Caco-2 (cell line): ENCODE measurements at regions not wholly inside any gene's neighbourhood (a gene's known extent, or its start where the extent isn't known, plus 50 kb on each side); places are given as distances from the start of the nearest gene placed in this dataset.

Source experiments
- BruUV-seq: library from RNA; stranded (reverse); fragments of 400-500 nt; replicated peaks from 2 replicates; lab custom pipeline; 2021; lab: Mats Ljungman, UMichigan
- CTCF ChIA-PET: fragments of 300-600 bp; sonication (Branson Sonifier 250); formaldehyde crosslinking; loops from one replicate; lab custom pipeline; 2022; ENCODE audit warnings: antibody characterized with exemption; lab: Charles Lee
- POLR2A ChIA-PET: fragments of 300-600 bp; sonication (Branson Sonifier 250); formaldehyde crosslinking; loops from one replicate; lab custom pipeline; 2022; ENCODE audit warnings: antibody characterized with exemption; lab: Charles Lee
- DNase-seq, 2 experiments: peaks; one replicate each; pipeline versions ENCODE4 v3.0.0 to v3.0.0-alpha.2; 2020 to 2022
- H3K27me3 ChIP-seq: replicated peaks from 2 replicates; pipeline ENCODE4 v1.6.0; 2011; ENCODE audit warnings: low read length; ENCODE audit not compliant: control insufficient read depth, insufficient read depth
- H3K36me3 ChIP-seq: 2 replicates; pipeline ENCODE4 v1.5.1; 2011; ENCODE audit warnings: low read length; ENCODE audit not compliant: control insufficient read depth, insufficient read depth
- H3K4me1 ChIP-seq: fragments of 250-450 bp; sonication (Bioruptor Pico); 2 replicates; pipeline ENCODE4 v1.5.1; 2020; ENCODE audit warnings: mild to moderate bottlenecking
- H3K4me3 ChIP-seq: 2 replicates; pipeline ENCODE4 v1.5.1; 2011; ENCODE audit warnings: low read depth, mild to moderate bottlenecking, control low read depth, low read length
- H3K9me3 ChIP-seq: fragments of 250-450 bp; sonication (Bioruptor Pico); 2 replicates; pipeline ENCODE4 v1.5.1; 2020; ENCODE audit warnings: mild to moderate bottlenecking, moderate library complexity
- H3K27ac Mint-ChIP-seq: one replicate; pipeline ENCODE4 v1.8.0; 2022; ENCODE audit warnings: mixed read lengths; ENCODE audit not compliant: unreplicated experiment
- H3K27me3 Mint-ChIP-seq: one replicate; pipeline ENCODE4 v1.8.0; 2022; ENCODE audit warnings: mixed read lengths; ENCODE audit not compliant: insufficient read depth, unreplicated experiment
- H3K36me3 Mint-ChIP-seq: one replicate; pipeline ENCODE4 v1.8.0; 2022; ENCODE audit warnings: mild to moderate bottlenecking, mixed read lengths; ENCODE audit not compliant: insufficient read depth, unreplicated experiment
- H3K4me1 Mint-ChIP-seq: one replicate; pipeline ENCODE4 v1.8.0; 2022; ENCODE audit warnings: low read depth, mixed read lengths; ENCODE audit not compliant: unreplicated experiment
- H3K4me3 Mint-ChIP-seq: one replicate; pipeline ENCODE4 v1.8.0; 2022; ENCODE audit warnings: mild to moderate bottlenecking, moderate library complexity, mixed read lengths; ENCODE audit not compliant: unreplicated experiment
- H3K9me3 Mint-ChIP-seq: one replicate; pipeline ENCODE4 v1.8.0; 2022; ENCODE audit warnings: mixed read lengths; ENCODE audit not compliant: unreplicated experiment
- CTCF ChIP-seq, 2 experiments: fragments of 200-600 bp in 1 of 2; IDR thresholded peaks; 1 replicate in 1 of 2; 2 replicates in 1 of 2; pipeline versions ENCODE4 v1.5.1 to v1.8.0; 2011 to 2022; ENCODE audit warnings: antibody characterized with exemption in 1 of 2, control low read depth in 1 of 2, inconsistent platforms in 1 of 2, low read depth in 1 of 2, low read length in 1 of 2, mild to moderate bottlenecking in 1 of 2, moderate library complexity in 1 of 2; ENCODE audit not compliant: insufficient read depth in 1 of 2, severe bottlenecking in 1 of 2, unreplicated experiment in 1 of 2
- intact Hi-C: fragments of 100-400 bp; cut with micrococcal nuclease; formaldehyde crosslinking; loops from one replicate; pipeline ENCODE4 v1.10.0; 2022; ENCODE audit not compliant: unreplicated experiment

GRCh38 chr7:46586406-46586805 lies 665.3 kb upstream of the IGFBP3 start:
- Mint-ChIP-seq H3K36me3 (no peaks in the 10 kb centered on the region), H3K9me3 (peaks cover 9% of the 10 kb centered on the region), H3K4me3 (no peak overlapping the region), H3K27me3 (peaks cover 3% of the 10 kb centered on the region), H3K27ac (no peak overlapping the region), H3K4me1 (peaks cover 6% of the 10 kb centered on the region)
- Histone ChIP-seq H3K36me3 (no peaks in the 10 kb centered on the region), H3K9me3 (no peaks in the 10 kb centered on the region), H3K27me3 (no peaks in the 10 kb centered on the region), H3K4me1 (peaks cover 8% of the 10 kb centered on the region), H3K4me3 (no peak overlapping the region)
- CTCF ChIA-PET, result no interaction called here
- POLR2A ChIA-PET, result no interaction called here
- BruUV-seq, result no TSS peak
- DNase-seq, result no peak
- TF ChIP-seq CTCF (IDR thresholded peaks at IDR 0.05; ENCODE audit: insufficient read depth in 1 of 2, low read depth in 1 of 2, low read length in 1 of 2, severe bottlenecking in 1 of 2, unreplicated experiment in 1 of 2), result no peak
- intact Hi-C loops, result no loop called here

- no peaks in the 10 kb centered on the region for H3K9me3 ChIP-seq
- CTCF ChIA-PET, result no interaction called here
- Mint-ChIP-seq H3K9me3 (no peaks in the 10 kb centered on the region), H3K27me3 (peaks cover 3% of the 10 kb centered on the region), H3K27ac (no peak overlapping the region), H3K4me1 (no peaks in the 10 kb centered on the region), H3K4me3 (no peak overlapping the region), H3K36me3 (no peaks in the 10 kb centered on the region)
- DNase-seq, result no peak
- TF ChIP-seq CTCF (IDR thresholded peaks at IDR 0.05; ENCODE audit: insufficient read depth in 1 of 2, low read depth in 1 of 2, low read length in 1 of 2, severe bottlenecking in 1 of 2, unreplicated experiment in 1 of 2), result no peak
- H3K4me3 ChIP-seq, result no peak overlapping the region
- intact Hi-C loops, result no loop called here
- no TSS peak for BruUV-seq
- POLR2A ChIA-PET, result no interaction called here
- no peaks in the 10 kb centered on the region for H3K36me3 ChIP-seq
- H3K4me1 ChIP-seq, result no peaks in the 10 kb centered on the region
- no peaks in the 10 kb centered on the region for H3K27me3 ChIP-seq
These were observed 662.6 kb upstream of the IGFBP3 start for GRCh38 chr7:46583656-46584055.

GRCh38 chr7:46581268-46581667 lies 660.2 kb upstream of the IGFBP3 start:
- CTCF ChIA-PET, result no interaction called here
- DNase-seq, result no peak

More at GRCh38 chr7:46581268-46581667, 660.2 kb upstream of the IGFBP3 start:
- intact Hi-C loops, result no loop called here
- Mint-ChIP-seq H3K9me3 (no peaks in the 10 kb centered on the region), H3K36me3 (no peaks in the 10 kb centered on the region), H3K4me3 (no peak overlapping the region), H3K4me1 (no peaks in the 10 kb centered on the region), H3K27ac (no peak overlapping the region), H3K27me3 (peaks cover 3% of the 10 kb centered on the region)
- Histone ChIP-seq H3K27me3 (no peaks in the 10 kb centered on the region), H3K4me1 (no peaks in the 10 kb centered on the region), H3K36me3 (no peaks in the 10 kb centered on the region), H3K4me3 (no peak overlapping the region), H3K9me3 (no peaks in the 10 kb centered on the region)
- POLR2A ChIA-PET, result no interaction called here
- no TSS peak for BruUV-seq
- no peak for TF ChIP-seq CTCF (IDR thresholded peaks at IDR 0.05; ENCODE audit: insufficient read depth in 1 of 2, low read depth in 1 of 2, low read length in 1 of 2, severe bottlenecking in 1 of 2, unreplicated experiment in 1 of 2)
